Neuronal stem cell (in vitro differentiated cells): ENCODE measurements at regions not wholly inside any gene's neighbourhood (a gene's known extent, or its start where the extent isn't known, plus 50 kb on each side); places are given as distances from the start of the nearest gene placed in this dataset.
"Not testable (repeated sequence)": the region's sequence is repeated elsewhere in the genome, so short reads cannot be mapped to it uniquely, and the experiment has no call there.

Experiments used
- DNase-seq: peaks from one replicate; pipeline ENCODE4 v3.0.0-alpha.2; 2013; ENCODE audit warnings: low spot score
- H2AFZ ChIP-seq: one replicate; pipeline ENCODE4 v1.6.1; 2013; ENCODE audit warnings: mild to moderate bottlenecking, low read length, inconsistent platforms
- H2AK5ac ChIP-seq: 2 replicates; pipeline ENCODE4 v1.6.1; 2013; ENCODE audit warnings: low read depth, mild to moderate bottlenecking, inconsistent platforms, low read length, moderate library complexity, mixed read lengths
- H2BK120ac ChIP-seq: 2 replicates; pipeline ENCODE4 v1.6.1; 2013; ENCODE audit warnings: low read depth, mild to moderate bottlenecking, inconsistent platforms, low read length, moderate library complexity, mixed read lengths
- H2BK12ac ChIP-seq: one replicate; pipeline ENCODE4 v1.6.1; 2013; ENCODE audit warnings: low read length, inconsistent platforms
- H2BK15ac ChIP-seq: 2 replicates; pipeline ENCODE4 v1.6.1; 2013; ENCODE audit warnings: mild to moderate bottlenecking, low read length, inconsistent platforms, mixed read lengths
- H2BK5ac ChIP-seq: one replicate; pipeline ENCODE4 v1.6.1; 2013; ENCODE audit warnings: inconsistent platforms, mild to moderate bottlenecking, low read length, moderate library complexity
- H3K14ac ChIP-seq: one replicate; pipeline ENCODE4 v1.6.1; 2013; ENCODE audit warnings: low read length, inconsistent platforms
- H3K18ac ChIP-seq: 2 replicates; pipeline ENCODE4 v1.6.1; 2013; ENCODE audit warnings: low read length, inconsistent platforms
- H3K23ac ChIP-seq: 2 replicates; pipeline ENCODE4 v1.6.1; 2013; ENCODE audit warnings: low read depth, mild to moderate bottlenecking, mixed read lengths, low read length, inconsistent platforms; ENCODE audit not compliant: poor library complexity
- H3K27ac ChIP-seq: replicated peaks from 3 replicates; pipeline ENCODE4 v1.5.1; 2013; ENCODE audit warnings: low read length, inconsistent platforms
- H3K27me3 ChIP-seq, 3 experiments: 2 replicates each; pipeline ENCODE4 v1.6.1; 2013; ENCODE audit warnings: low read length in 3 of 3, mild to moderate bottlenecking in 2 of 3, inconsistent platforms in 1 of 3, low read depth in 1 of 3, mixed read lengths in 1 of 3, moderate library complexity in 1 of 3; ENCODE audit not compliant: control insufficient read depth in 3 of 3, insufficient read depth in 3 of 3
- H3K36me3 ChIP-seq, 2 donors: replicated peaks in 1 of 2; 2 replicates each; pipeline ENCODE4 v1.6.1; 2013; ENCODE audit warnings: low read length in 2 of 2; ENCODE audit not compliant: control insufficient read depth in 2 of 2, insufficient read depth in 2 of 2
- H3K4ac ChIP-seq: 2 replicates; pipeline ENCODE4 v1.6.1; 2013; ENCODE audit warnings: inconsistent platforms, mild to moderate bottlenecking, low read length, moderate library complexity
- H3K4me1 ChIP-seq, 2 donors: 1 replicate in 1 of 2; 2 replicates in 1 of 2; pipeline ENCODE4 v1.6.1; 2013; ENCODE audit warnings: low read length in 2 of 2, low read depth in 1 of 2; ENCODE audit not compliant: control insufficient read depth in 2 of 2, insufficient read depth in 1 of 2
- H3K4me2 ChIP-seq: one replicate; pipeline ENCODE4 v1.6.1; 2013; ENCODE audit warnings: mild to moderate bottlenecking, low read length, inconsistent platforms; ENCODE audit not compliant: insufficient read depth, poor library complexity, severe bottlenecking
- H3K4me3 ChIP-seq, 2 donors: 2 replicates each; pipeline ENCODE4 v1.5.1; 2013; ENCODE audit warnings: low read length in 2 of 2, mild to moderate bottlenecking in 2 of 2, inconsistent platforms in 1 of 2, moderate library complexity in 1 of 2
- H3K79me1 ChIP-seq: one replicate; pipeline ENCODE4 v1.6.1; 2013; ENCODE audit warnings: low read depth, mild to moderate bottlenecking, inconsistent platforms, low read length, moderate library complexity
- H3K9ac ChIP-seq: one replicate; pipeline ENCODE4 v1.6.1; 2013; ENCODE audit warnings: mild to moderate bottlenecking, low read depth, low read length, inconsistent platforms; ENCODE audit not compliant: poor library complexity
- H3K9me3 ChIP-seq, 2 donors: replicated peaks in 1 of 2; 2 replicates each; pipeline versions ENCODE3 to v1.6.1; 2013; ENCODE audit warnings: low read length in 2 of 2, mild to moderate bottlenecking in 2 of 2, inconsistent platforms in 1 of 2, low read depth in 1 of 2, mixed read lengths in 1 of 2, moderate library complexity in 1 of 2; ENCODE audit not compliant: control insufficient read depth in 2 of 2, insufficient read depth in 1 of 2
- H4K8ac ChIP-seq: one replicate; pipeline ENCODE4 v1.6.1; 2013; ENCODE audit warnings: low read depth, mild to moderate bottlenecking, inconsistent platforms, low read length, moderate library complexity
- H4K91ac ChIP-seq: one replicate; pipeline ENCODE4 v1.6.1; 2013; ENCODE audit warnings: low read length, low read depth, mild to moderate bottlenecking, inconsistent platforms; ENCODE audit not compliant: poor library complexity
- WGBS, 2 donors: extraction: QIAGEN DNeasy Blood & Tissue Kit; methylation state at CpG; one replicate each; pipeline ENCODE4 v1.1.7; 2013; ENCODE audit warnings: missing lambda C conversion rate in 2 of 2, mixed read lengths in 1 of 2; ENCODE audit not compliant: insufficient read length in 2 of 2, insufficient replicate concordance in 1 of 2; ENCODE audit errors: extremely low coverage in 2 of 2; 5-methylcytosine and 5-hydroxymethylcytosine counted together

GRCh38 chr2:166750624-166751023, 137.7 kb upstream of the XIRP2 start:
- Histone ChIP-seq H3K18ac (no peak overlapping the region), H3K14ac (no peak overlapping the region), H3K36me3 (no peaks in the 10 kb centered on the region), H3K27me3 (no peaks in the 10 kb centered on the region), H2AFZ (no peak overlapping the region), H3K27ac (no peak overlapping the region), H3K23ac (no peak overlapping the region), H2BK120ac (no peak overlapping the region), H3K4ac (no peak overlapping the region), H4K91ac (no peak overlapping the region), H3K4me3 (no peak overlapping the region), H3K9ac (no peak overlapping the region), H2BK15ac (no peak overlapping the region), H3K79me1 (no peaks in the 10 kb centered on the region), H2BK12ac (no peak overlapping the region), H3K4me2 (no peak overlapping the region), H2BK5ac (no peak overlapping the region), H3K9me3 (peaks cover 0 to 2% of the 10 kb centered on the region in 2 donors), H2AK5ac (no peak overlapping the region), H3K4me1 (no peaks in the 10 kb centered on the region), H4K8ac (no peak overlapping the region)
- no peak for DNase-seq
- no CpG with 5 or more reads among the region's 1 CpG for WGBS, 2 donors

- not testable (repeated sequence) for H2BK15ac ChIP-seq, H3K4me1 ChIP-seq, H3K18ac ChIP-seq, H2BK120ac ChIP-seq, H2BK5ac ChIP-seq, H2AK5ac ChIP-seq, H3K4me2 ChIP-seq, H3K79me1 ChIP-seq, H3K36me3 ChIP-seq, H3K23ac ChIP-seq, H3K27me3 ChIP-seq, H2AFZ ChIP-seq, H4K8ac ChIP-seq, H2BK12ac ChIP-seq, H3K4ac ChIP-seq, H3K27ac ChIP-seq, H3K9ac ChIP-seq, H3K4me3 ChIP-seq, H3K14ac ChIP-seq, H4K91ac ChIP-seq, DNase-seq
- peaks cover 6 to 18% of the 10 kb centered on the region in 2 donors for H3K9me3 ChIP-seq
- WGBS, 2 donors, result no CpG with 5 or more reads among the region's 1 CpG
Observed at GRCh38 chr2:166744117-166744516, 144.2 kb upstream of the XIRP2 start.

- not testable (repeated sequence) for H3K79me1 ChIP-seq, H2BK15ac ChIP-seq, H3K4ac ChIP-seq, H3K27ac ChIP-seq, H3K9ac ChIP-seq, H3K14ac ChIP-seq, H4K91ac ChIP-seq, H2AFZ ChIP-seq, H3K27me3 ChIP-seq, H4K8ac ChIP-seq, H3K4me2 ChIP-seq, H2BK5ac ChIP-seq, H3K4me3 ChIP-seq, H3K23ac ChIP-seq, H2BK12ac ChIP-seq, H3K36me3 ChIP-seq, H3K18ac ChIP-seq, H3K4me1 ChIP-seq, H2BK120ac ChIP-seq, H2AK5ac ChIP-seq
- peaks cover 6 to 21% of the 10 kb centered on the region in 2 donors for H3K9me3 ChIP-seq
- DNase-seq, result peak; percentile 6
- WGBS, 2 donors, result no CpG with 5 or more reads among the region's 10 CpGs
Observed at GRCh38 chr2:166743482-166743881, 144.8 kb upstream of the XIRP2 start.

- Histone ChIP-seq H3K4me2 (no peak overlapping the region), H3K4me1 (no peaks in the 10 kb centered on the region), H3K36me3 (no peaks in the 10 kb centered on the region), H2BK12ac (no peak overlapping the region), H3K4me3 (no peak overlapping the region), H3K9ac (no peak overlapping the region), H2BK120ac (no peak overlapping the region), H3K27me3 (no peaks in the 10 kb centered on the region), H3K23ac (no peak overlapping the region), H3K79me1 (no peaks in the 10 kb centered on the region), H2AFZ (no peak overlapping the region), H3K27ac (no peak overlapping the region), H3K14ac (no peak overlapping the region), H2BK5ac (no peak overlapping the region), H4K8ac (no peak overlapping the region), H4K91ac (no peak overlapping the region), H3K18ac (no peak overlapping the region), H3K4ac (no peak overlapping the region), H2AK5ac (no peak overlapping the region), H3K9me3 (no peaks in the 10 kb centered on the region), H2BK15ac (no peak overlapping the region)
- no CpG with 5 or more reads among the region's 2 CpGs for WGBS, 2 donors
- no peak for DNase-seq
Observed at GRCh38 chr2:166727095-166727494, 161.2 kb upstream of the XIRP2 start.
